D341Med (cell line): ENCODE measurements at regions not wholly inside any gene's neighbourhood (a gene's known extent, or its start where the extent isn't known, plus 50 kb on each side); places are given as distances from the start of the nearest gene placed in this dataset.
"Not testable (repeated sequence)": the region's sequence is repeated elsewhere in the genome, so short reads cannot be mapped to it uniquely, and the experiment has no call there.

Experiments used
- DNase-seq: peaks from one replicate; pipeline ENCODE4 v3.0.0; 2012; ENCODE audit warnings: low spot score

DNA sequence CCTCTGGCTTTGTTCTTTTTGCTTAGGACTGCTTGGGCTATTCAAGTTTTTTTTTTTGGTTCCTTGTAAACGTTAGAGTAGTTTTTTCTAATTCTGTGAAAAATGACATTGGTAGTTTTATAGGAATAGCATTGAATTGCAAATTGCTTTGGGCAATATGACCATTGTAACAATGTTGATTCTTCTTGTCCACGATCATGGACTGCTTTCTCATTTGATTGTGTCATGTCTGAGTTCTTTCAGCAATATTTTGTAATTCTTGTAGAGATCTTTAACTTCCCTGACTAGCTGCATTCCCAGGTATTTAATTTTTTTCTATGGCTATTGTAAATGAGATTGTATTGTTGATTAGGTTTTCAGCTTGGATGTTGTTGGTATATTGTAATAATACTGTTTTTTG lies 286.2 kb upstream of the C1QTNF3 start:
- not testable (repeated sequence) for DNase-seq

DNA sequence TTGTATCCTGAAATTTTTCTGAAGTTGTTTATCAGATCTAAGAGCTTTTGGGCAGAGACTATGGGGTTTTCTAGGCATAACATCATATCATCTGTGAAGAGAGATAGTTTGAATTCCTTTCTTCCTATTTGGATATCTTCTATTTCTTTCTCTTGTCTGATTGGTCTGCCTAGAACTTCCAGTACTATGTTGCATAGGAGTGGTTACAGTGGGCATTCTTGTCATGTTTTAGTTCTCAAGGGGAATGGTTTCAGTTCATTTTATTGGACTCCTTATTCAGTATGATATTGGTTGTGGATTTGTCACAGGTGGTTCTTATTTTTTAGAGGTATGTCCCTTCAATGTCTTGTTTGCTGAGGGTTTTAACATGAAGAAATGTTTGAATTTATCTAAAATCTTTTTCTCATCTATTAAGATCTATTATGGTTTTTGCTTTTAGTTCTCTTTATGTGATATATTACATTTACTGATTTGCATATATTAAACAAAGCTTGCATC lies 286.6 kb upstream of the C1QTNF3 start:
- DNase-seq: not testable (repeated sequence)

DNA sequence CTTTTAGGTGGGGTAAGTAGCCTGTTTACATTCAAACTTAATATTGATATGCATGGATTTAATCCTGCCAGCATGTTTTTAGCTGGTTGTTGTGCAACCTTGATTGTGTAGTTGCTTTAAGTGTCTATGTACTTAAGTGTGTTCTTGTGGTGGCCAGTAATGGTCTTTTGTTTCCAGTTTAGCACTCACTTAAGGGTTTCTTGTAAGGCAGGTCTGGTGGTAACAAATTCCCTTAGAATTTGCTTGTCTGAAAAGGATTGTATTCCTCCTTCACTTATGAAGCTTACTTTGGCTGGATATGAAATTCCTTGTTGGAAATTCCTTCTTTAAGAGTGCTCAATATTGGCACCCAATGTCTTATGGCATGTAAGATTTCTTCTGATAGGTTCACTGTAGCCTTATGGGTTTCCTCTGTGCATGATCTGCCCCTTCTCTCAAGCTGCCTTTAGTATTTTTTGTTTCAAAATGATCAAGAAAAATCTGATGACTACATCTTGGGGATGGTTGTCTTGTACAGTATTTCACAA lies 289.0 kb upstream of the C1QTNF3 start:
- DNase-seq: not testable (repeated sequence)

DNA sequence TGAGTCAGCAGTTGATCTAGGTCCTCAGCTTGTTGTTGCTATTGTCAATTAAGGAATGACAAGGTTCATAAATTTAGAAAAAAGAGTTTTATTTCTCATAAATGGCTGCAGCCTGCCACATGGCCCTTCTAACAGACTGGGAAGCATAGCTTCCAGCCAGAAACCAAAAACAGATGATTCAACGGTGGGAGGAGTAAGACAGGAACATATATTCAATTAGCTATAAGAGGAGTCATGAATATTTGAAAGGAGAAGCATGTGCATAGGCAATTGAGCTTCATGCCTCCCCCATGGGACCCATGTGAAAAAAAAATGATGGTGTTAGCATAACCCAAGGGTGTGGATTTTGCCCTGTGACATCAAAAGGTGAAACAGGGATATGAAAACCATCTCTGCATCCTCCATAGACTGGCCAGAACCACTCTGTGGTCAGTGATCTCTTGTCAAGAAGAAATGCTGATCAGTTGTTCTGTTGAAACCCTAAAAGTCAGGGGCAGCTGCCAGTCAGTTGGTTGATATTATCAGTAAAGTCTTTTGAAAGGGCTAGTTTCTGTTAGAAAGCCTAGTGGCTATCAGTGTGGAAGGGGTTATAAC lies 296.5 kb upstream of the C1QTNF3 start:
- DNase-seq: not testable (repeated sequence)

DNA sequence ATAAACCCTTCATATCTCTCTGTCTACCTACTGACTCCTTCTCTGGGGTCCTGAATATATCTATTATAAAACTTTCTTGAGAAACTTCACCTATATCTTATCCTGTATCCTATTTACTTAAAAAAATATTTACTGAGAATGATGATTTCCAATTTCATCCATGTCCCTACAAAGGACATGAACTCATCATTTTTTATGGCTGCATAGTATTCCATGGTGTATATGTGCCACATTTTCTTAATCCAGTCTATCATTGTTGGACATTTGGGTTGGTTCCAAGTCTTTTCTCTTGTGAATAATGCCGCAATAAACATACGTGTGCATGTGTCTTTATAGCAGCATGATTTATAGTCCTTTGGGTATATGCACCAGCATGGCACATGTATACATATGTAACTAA lies 301.7 kb upstream of the RAI14 start:
- DNase-seq: not testable (repeated sequence)

DNA sequence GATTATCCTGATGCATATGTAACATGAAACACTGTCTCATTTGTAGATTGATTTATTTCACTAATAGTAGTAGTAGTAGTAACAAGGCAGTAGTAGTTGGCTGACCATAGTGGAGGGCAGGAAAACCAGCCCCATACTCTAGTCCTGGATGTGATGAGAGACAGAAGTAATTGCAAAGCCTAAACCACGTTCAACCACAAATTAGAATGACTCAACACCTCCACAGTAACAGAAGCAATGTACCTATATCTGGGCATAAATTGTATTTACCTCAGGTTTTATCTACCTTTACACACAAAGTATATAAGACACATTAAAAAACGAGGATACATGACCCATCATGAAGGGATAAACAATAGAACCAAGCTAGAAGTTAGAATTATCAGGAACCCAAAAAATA lies 284.7 kb upstream of the RAI14 start:
- not testable (repeated sequence) for DNase-seq

DNA sequence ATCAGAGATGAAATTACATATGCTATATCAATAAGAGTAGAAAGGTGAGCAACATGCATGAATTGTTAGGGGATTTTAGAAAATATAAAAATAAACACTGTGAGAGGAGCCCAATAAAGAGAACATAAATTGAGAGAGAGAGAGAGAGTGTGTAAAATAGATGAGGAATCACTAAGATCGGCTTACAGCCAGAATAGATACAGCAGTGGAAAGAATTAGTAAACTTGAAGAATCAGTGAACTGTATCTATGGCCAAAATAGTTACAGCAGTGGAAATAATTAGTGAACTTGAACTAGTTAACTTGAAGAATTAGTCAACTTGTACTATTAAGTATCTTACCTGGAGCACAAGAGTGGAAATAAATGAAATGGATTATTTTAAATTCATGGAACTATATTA lies 284.3 kb upstream of the RAI14 start:
- DNase-seq: not testable (repeated sequence)

DNA sequence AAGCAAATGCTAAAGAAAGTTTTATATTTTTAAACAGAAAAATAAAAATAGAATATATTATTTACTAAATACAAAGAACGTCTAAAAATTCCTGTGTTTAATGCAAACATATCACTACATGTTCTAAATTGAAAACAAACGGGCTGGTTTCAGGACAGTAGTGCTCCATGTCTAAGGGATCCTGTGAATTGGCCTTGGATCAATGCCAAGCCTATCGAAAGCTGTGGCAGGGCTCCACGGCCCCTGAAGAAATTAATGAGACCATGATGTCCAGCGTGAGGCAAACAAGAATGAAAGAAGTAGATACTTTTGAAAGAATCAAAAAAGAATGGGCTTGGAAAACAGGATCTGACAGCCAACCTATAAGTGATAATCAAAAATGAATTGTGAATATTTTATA lies 283.4 kb upstream of the RAI14 start:
- DNase-seq: not testable (repeated sequence)

DNA sequence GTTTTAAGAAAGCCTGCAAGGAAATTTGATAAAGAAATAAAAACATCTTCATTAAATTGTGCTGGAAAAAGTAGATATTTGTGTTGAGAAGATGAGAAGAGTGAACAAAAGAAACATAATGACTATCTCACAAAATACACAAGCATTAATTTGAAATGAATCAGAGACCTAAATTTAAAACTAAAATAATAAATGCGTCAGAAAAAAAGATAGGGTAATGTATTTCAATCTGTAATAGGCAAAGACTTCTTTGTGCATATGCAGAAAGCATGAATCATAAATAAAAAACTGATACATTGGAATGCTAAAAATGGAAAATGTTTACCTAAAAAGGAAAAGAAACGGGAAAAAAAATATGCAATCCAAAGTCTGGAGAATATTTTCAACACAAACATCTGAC lies 278.5 kb upstream of the RAI14 start:
- DNase-seq: not testable (repeated sequence)

DNA sequence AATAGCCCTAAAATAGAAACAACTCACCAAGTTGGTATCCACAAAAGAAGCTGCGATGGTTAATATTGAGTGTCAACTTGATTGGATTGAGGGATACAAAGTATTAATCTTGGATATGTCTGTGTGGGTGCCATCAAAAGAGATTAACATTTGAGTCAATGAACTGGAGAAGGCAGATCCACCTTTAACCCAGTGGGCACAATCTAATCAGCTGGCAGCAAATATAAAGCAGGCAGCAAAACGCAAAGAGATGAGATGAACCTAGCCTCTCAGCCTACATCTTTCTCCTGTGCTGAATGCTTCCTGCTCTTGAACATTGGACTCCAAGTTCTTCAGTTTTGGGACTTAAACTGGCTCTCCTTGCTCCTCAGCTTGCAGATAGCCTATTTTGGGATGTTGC lies 277.6 kb upstream of the RAI14 start:
- DNase-seq: not testable (repeated sequence)

DNA sequence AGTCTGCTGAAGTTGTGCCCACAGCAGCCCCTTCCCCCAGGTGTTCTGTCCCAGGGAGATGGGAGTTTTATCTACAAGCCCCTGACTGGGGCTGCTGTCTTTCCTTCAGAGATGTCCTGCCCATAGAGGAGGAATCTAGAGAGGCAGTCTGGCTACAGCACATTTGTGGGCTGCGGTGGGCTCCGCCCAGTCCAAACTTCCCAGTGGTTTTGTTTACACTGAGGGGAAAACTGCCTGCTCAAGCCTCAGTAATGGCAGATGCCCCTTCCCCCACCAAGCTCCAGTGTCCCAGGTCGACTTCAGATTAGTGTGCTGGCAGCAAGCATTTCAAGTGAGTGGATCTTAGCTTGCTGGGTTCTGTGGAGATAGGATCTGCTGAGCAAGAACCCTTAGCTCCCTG lies 267.4 kb upstream of the RAI14 start:
- not testable (repeated sequence) for DNase-seq

DNA sequence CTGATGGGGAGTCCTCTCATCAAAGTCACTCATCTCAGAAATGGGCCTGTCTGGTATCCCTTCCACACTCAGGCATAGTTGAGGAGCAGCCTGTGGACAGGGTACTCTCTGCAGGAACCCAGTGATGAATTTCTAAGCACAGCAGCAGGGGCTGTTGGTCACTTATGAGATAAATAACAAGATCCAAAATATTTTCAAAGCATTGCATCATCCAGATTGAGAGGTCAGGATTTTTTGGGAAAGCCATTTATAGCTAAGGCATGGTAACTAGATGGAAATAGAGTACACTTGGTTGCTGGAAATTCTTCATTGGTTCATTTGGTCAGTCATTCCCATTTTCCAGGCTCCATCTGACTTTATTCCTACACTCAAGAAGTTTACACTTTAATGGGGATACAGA lies 246.8 kb upstream of the RAI14 start:
- DNase-seq: no peak

DNA sequence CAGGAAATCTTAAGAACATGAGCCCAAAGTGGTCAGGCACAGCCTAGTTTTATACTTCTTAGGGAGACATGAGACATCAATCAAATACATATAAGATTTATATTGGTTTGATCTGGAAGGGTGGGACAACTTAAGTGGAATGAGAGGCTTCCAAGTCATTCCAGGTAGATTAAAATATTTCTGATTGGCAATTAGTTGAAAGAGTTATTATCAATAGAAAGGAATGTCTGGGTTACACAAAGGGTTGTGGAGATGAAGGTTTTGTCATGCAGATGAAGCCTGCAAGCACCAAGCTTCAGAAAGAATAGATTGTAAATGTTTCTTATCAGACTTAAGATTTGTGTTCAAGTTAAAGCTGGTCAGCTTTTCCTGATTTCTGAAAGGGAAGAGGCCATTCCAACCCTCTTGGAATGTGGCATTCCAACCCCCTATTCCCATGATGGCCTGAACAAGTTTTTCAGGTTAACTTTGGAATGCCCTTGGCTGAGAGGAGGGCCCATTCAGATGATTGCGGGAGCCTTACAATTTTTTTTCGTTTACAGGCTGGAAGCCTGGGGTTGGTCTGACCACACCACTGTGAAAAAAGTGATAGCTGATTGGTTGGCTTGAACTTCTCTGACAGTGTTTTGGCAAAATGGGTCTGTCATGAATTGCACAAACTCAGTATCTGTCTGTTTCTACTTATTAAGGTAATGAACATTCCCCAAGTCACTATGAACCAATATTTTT lies 245.6 kb upstream of the RAI14 start:
- DNase-seq: no peak

DNA sequence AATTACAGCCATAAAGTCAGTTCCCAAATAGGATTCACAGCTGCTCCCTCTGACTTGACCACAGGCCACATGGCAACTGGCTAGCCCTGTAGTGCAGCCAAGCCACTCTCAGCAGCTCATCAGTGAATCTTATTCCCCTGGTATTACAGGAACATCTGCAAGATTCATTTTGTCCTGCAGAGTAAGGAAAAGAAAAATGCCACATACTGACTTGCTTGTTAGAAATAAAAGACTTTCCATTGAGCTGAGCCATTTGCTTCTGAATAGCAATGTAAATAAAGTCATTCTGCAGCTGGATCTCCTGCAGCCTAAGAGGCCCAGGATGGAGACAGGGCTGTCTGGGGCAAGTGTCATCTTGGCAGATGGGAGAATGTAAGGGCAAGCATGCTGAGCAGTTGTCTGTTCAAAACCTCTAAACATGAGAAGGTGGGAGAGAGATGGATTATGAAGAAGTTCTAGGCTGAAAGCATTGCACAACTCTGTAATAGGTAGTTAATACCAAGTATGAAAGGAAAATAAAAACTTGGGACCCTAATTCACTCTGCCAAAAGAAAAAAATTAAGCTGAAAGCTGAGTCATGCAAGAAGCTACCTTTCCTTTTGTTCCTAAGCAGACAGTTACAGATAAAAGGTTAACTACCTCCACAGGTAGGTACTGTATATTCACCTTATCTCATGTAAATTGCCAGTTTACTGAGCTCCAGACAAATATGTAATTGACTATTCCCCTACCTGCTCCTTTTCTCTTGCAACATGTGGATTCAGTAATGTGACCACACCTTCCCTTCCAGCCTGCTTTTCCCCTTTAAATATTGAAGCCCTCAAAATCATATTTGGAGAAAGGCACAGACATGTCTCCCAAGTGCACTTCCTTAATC lies 244.4 kb upstream of the RAI14 start:
- DNase-seq: no peak

DNA sequence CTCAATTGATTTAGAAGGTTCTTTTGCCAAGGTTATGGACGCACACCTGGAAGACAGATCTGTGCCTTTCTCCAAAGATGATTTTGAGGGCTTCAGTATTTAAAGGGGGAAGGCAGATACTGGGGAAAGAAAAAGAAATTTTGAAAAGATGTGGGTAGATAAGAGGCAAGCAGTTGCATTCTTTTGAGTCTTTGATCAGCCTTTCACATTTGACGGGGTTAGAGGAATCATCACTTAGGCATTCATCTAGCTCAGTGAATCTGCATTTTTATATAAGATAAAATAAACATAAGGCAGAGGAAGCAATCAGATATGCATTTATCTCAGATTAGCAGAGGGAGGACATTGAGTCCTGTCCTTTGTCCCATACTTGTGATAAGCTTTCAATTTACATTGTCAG lies 243.4 kb upstream of the RAI14 start:
- no peak for DNase-seq

DNA sequence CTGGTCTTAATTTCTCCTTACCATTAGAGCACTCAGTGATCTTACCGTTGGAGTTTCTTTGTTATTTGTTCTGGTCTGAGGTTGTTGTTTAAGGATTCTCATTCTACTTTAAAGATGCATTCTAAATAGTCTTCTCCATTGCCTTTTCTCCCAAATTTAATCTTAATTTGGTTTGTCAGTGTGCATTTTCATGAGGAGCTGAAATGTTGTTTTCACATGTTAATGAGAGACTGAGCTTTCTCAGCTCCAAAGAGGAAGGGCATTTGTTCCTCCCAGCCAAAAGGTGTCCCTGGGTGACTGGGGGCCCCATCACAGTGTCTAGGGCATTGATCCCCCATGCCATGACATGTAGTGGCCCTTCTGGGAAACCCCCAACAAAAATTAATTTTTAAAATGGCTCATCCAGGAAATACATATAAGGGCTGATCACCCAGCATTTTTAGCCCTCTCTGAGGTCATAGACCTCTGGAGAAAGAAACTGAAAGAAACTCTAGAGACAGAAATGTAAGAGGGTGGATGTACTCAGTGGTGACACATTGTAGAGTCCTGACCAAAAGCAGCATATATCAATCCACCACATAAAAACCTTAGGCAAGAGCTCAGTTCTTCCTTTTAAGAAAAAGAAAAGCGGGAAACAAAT lies 240.4 kb upstream of the RAI14 start:
- no peak for DNase-seq

DNA sequence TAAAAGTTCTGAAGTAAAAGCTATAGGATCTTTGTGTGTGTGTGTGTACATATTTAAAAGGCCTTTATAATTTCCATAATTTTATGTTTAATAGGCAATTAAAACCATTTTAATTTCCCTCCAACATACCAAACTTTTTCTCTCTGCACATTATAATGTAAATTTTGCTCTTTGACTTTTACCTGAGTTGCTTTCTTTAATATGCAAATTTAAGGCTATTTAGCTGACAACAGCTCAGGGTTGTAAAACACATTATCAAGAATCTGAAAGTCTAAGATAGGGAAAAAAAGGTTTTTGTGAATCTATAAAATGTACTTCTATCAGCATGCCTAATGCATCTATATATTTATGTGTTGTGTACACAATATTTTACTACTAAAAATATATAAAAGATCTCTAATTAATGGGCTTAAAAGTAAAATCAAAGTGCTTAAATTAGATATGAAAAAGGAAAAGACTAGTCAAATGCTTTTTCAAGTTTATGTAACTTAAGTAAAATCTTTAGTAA lies 239.6 kb upstream of the RAI14 start:
- no peak for DNase-seq

DNA sequence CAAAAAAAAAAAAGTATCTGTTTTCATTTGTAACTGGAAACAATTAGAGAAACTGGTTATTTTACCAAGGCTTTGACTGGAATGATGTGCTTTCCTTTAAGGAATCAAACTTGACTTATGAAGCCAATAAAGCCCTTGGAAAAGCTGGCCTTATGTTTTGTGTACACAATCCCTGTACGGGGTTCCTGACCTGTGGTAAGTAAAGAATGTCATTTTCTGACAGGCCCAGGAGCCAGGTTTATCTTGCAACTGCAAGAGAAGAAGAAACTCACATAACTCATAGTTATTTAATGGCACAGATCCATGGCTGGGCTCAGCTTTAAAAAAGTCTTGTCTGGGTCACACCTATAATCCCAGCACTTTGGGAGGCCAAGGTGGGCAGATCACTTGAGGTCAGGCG lies 235.9 kb upstream of the RAI14 start:
- not testable (repeated sequence) for DNase-seq

DNA sequence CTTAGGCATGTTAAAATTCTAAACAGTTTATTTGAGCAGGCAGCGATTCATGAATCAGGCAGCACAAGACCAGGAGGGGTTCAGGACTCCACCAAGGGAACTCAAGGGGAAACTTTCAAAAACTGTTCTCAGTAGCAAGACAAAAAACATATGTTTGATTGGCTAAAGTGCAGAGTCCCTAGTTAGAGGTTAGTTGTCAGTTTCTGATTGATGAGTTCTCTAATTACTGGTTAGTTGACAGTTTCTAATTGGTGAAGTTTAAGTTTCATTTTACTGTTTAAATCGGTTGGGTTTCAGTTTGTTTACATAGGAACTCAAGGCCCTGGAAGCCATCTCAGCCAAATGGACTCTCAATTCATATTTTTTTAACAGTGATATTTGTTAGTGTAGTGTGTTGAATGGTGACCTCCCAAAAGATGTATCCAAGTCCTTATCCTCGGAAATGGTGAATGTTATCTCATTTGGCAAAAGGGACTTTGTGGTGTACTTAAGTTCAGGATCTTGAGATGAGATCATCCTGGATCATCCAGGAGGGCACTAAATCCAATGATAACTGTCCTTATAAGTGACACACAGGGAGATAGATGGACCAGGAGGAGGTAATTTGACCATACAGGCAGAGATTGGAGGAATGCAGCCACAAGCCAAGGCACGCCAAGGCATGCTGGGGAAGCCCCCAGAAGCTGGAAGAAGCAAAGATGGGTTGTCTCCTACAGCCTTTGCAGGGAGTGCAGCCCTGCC lies 219.2 kb upstream of the RAI14 start:
- DNase-seq: no peak

DNA sequence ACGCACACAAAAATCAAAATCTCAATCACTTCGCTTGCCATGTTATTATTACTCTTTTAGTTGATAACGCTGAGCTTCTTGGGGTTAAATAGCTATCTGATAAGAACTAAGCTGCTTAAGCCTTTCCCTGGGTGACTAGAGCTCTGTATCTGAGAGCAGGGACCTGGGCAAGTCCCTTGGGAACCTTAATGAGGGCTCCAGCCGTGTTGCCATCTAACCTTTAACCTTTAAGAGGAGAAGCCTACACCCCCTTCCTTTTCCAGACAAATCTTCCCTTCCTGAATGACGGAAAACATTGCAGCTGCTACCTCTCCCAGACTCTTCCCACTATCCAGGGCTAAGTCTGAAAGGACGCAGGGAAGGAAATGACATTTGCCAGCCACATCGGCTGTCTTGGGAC lies 216.5 kb upstream of the RAI14 start:
- DNase-seq: no peak

DNA sequence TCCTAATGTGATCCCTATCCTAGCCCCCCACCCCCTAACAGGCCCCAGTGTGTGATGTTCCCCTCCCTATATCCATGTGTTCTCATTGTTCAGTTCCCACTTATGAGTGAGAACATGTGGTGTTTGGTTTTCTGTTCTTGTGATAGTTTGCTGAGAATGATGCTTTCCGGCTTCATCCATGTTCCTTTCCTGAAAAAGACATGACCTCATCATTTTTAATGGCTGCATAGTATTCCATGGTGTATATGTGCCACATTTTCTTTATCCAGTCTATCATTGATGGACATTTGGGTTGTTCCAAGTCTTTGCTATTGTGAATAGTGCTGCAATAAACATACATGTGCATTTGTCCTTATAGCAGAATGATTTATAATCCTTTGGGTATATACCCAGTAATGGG lies 214.4 kb upstream of the RAI14 start:
- DNase-seq: not testable (repeated sequence)
